ENCODE measurements at regions not wholly inside any gene's neighbourhood (a gene's known extent, or its start where the extent isn't known, plus 50 kb on each side); places are given as distances from the start of the nearest gene placed in this dataset.

GRCh38 chr16:87063543-87063942 lies 253.6 kb downstream of the C16orf95 start:
- Histone ChIP-seq H3K4me1 (peaks cover 0 to 6% of the 10 kb centered on the region in 2 donors), H3K36me3 (no peaks in the 10 kb centered on the region), H3K9me3 (no peaks in the 10 kb centered on the region), H3K27ac (no peak overlapping the region), H3K27me3 (no peaks in the 10 kb centered on the region), H3K4me3 (no peak overlapping the region)
- TF ChIP-seq CTCF (IDR thresholded peaks at IDR 0.05) = no peak
- DNase-seq (ENCODE audit: low spot score) = no peak

GRCh38 chr16:87064731-87065445 lies 252.3 kb downstream of the C16orf95 start:
- no peak for DNase-seq (ENCODE audit: low spot score)
- Histone ChIP-seq H3K27me3 (no peaks in the 10 kb centered on the region), H3K9me3 (no peaks in the 10 kb centered on the region), H3K4me1 (peaks cover 0 to 6% of the 10 kb centered on the region in 2 donors), H3K4me3 (no peak overlapping the region), H3K36me3 (no peaks in the 10 kb centered on the region), H3K27ac (no peak overlapping the region)
- no peak for TF ChIP-seq CTCF (IDR thresholded peaks at IDR 0.05)

- no peak for DNase-seq (ENCODE audit: low spot score)
- Histone ChIP-seq H3K4me1 (peaks cover 0 to 6% of the 10 kb centered on the region in 2 donors), H3K27ac (no peak overlapping the region), H3K27me3 (no peaks in the 10 kb centered on the region), H3K9me3 (no peaks in the 10 kb centered on the region), H3K4me3 (no peak overlapping the region), H3K36me3 (no peaks in the 10 kb centered on the region)
- TF ChIP-seq CTCF (IDR thresholded peaks at IDR 0.05) = no peak
These were observed 251.6 kb downstream of the C16orf95 start for GRCh38 chr16:87065446-87066132.

GRCh38 chr16:87066133-87067002 lies 250.8 kb downstream of the C16orf95 start:
- no peaks in the 10 kb centered on the region for H3K27me3 ChIP-seq
- no peak for DNase-seq (ENCODE audit: low spot score)
- no peak for TF ChIP-seq CTCF (IDR thresholded peaks at IDR 0.05)

GRCh38 chr16:87067003-87067556 lies 250.1 kb downstream of the C16orf95 start:
- no peak overlapping the region for H3K4me3 ChIP-seq
- TF ChIP-seq CTCF (IDR thresholded peaks at IDR 0.05) = no peak
- DNase-seq (ENCODE audit: low spot score) = no peak
- H3K27me3 ChIP-seq = no peaks in the 10 kb centered on the region
- H3K9me3 ChIP-seq = no peaks in the 10 kb centered on the region
- no peak overlapping the region for H3K27ac ChIP-seq
- H3K4me1 ChIP-seq = peaks cover 0 to 6% of the 10 kb centered on the region in 2 donors
- H3K36me3 ChIP-seq = no peaks in the 10 kb centered on the region

More at GRCh38 chr16:87066133-87067002, 250.8 kb downstream of the C16orf95 start:
- H3K4me1 ChIP-seq = peaks cover 0 to 6% of the 10 kb centered on the region in 2 donors
- no peaks in the 10 kb centered on the region for H3K9me3 ChIP-seq
- no peak overlapping the region for H3K4me3 ChIP-seq
- no peak overlapping the region for H3K27ac ChIP-seq
- H3K36me3 ChIP-seq = no peaks in the 10 kb centered on the region
